ENCODE measurements at regions not wholly inside any gene's neighbourhood (a gene's known extent, or its start where the extent isn't known, plus 50 kb on each side); places are given as distances from the start of the nearest gene placed in this dataset.
"Not testable (repeated sequence)": the region's sequence is repeated elsewhere in the genome, so short reads cannot be mapped to it uniquely, and the experiment has no call there.

DNA sequence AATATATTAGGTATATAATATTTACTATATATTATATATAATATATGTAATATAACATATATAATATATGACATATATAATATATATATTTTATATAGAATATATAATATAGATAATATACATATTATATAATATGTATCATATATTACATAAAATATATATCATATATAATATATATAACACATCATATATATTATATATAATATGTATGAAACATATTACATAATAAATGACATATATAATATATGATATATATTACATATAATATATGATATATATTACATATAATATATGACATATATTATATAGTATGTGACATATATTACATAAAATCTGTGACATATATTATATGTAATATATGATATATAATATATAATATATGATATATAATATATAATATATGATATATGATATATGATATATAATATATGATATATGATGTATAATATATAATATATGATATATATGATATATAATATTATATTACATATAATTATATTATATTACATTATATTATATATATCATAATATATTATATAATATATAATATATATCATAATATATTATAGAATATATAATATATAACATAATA is 119.5 kb upstream of the RIMBP3 start:
- Histone ChIP-seq H3K4me3 (no peak overlapping the region), H3K36me3 (no peaks in the 10 kb centered on the region), H3K4me1 (no peaks in the 10 kb centered on the region), H3K27me3 (no peaks in the 10 kb centered on the region), H3K27ac (no peak overlapping the region), H3K9me3 (no peaks in the 10 kb centered on the region)
- no peak for DNase-seq
- TF ChIP-seq, protein P1, sequence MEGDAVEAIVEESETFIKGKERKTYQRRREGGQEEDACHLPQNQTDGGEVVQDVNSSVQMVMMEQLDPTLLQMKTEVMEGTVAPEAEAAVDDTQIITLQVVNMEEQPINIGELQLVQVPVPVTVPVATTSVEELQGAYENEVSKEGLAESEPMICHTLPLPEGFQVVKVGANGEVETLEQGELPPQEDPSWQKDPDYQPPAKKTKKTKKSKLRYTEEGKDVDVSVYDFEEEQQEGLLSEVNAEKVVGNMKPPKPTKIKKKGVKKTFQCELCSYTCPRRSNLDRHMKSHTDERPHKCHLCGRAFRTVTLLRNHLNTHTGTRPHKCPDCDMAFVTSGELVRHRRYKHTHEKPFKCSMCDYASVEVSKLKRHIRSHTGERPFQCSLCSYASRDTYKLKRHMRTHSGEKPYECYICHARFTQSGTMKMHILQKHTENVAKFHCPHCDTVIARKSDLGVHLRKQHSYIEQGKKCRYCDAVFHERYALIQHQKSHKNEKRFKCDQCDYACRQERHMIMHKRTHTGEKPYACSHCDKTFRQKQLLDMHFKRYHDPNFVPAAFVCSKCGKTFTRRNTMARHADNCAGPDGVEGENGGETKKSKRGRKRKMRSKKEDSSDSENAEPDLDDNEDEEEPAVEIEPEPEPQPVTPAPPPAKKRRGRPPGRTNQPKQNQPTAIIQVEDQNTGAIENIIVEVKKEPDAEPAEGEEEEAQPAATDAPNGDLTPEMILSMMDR (IDR thresholded peaks at IDR 0.05) = no peak
- TF ChIP-seq POLR2A (IDR thresholded peaks at IDR 0.05) = no peak
- ATAC-seq = no peak
- intact Hi-C loops (cut with DNase I) = no loop called here

DNA sequence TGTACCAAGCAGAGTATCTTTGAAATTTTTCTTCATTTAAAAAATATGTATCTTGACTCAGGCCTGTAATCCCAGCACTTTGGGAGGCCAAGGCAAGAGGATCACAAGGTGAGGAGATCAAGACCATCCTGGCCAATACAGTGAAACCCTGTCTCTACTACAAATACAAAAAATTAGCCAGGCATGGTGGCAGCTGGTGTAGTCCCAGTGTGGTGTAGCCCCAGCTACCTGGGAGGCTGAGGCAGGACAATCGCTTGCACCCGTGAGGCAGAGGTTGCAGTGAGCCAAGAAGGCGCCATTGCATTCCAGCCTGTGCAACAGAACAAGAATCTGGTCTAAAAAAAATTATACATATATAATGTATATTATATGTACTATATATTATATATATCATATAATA is 118.7 kb upstream of the RIMBP3 start:
- 80 to 88% (median 84%) methylated on average over 3 of the region's 3 CpGs for WGBS, 4 donors
- intact Hi-C loops (cut with DNase I); H3K27ac ChIP-seq; H3K36me3 ChIP-seq; H3K27me3 ChIP-seq; H3K4me1 ChIP-seq; H3K4me3 ChIP-seq; H3K9me3 ChIP-seq: not testable (repeated sequence)
- DNase-seq = peak in 4 of 5 donors; percentile 17 to 95 (median 90)
- ATAC-seq = peak; percentile 33 to 82 (median 61)
